ENCODE measurements at regions not wholly inside any gene's neighbourhood (a gene's known extent, or its start where the extent isn't known, plus 50 kb on each side); places are given as distances from the start of the nearest gene placed in this dataset.
A peak's percentile ranks its signal among the peaks of the same experiment; 100 is the strongest.

DNA sequence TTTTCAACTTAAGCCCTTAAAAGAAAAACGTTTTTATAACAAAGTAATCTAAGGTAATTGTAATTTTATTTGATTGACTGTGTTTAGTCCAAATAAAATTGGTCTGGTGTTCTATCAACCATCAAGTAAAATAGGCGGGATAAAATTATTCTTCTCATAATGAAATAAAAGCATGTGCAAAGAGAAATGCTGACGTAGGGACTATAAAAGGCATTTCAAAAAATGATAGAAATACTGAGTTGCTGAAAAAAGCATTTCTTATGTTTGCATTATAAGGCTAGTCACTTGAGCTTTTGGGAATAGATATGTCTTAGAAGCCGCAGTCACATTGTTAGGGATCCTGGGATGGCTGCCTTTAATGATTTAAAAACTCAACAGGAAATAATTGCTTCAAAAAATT is 608.0 kb upstream of the JAG1 start:
- H3K9me3 ChIP-seq (ENCODE audit: control insufficient read depth, insufficient read depth, low read length) = no peaks in the 10 kb centered on the region
- no peaks in the 10 kb centered on the region for H3K27me3 ChIP-seq (ENCODE audit: control insufficient read depth, insufficient read depth, low read length)
- DNase-seq (ENCODE audit: low read depth in 4 of 6, low spot score in 6 of 6) = no peak
- H3K4me3 ChIP-seq (ENCODE audit: low read depth, low read length) = no peak overlapping the region
- H3K4me1 ChIP-seq (ENCODE audit: control insufficient read depth, insufficient read depth, low read length) = no peaks in the 10 kb centered on the region
- WGBS (ENCODE audit: insufficient coverage) = no CpG with 5 or more reads among the region's 4 CpGs
- no peak overlapping the region for H3K27ac ChIP-seq (ENCODE audit: low read depth, low read length)
- H3K36me3 ChIP-seq (ENCODE audit: control insufficient read depth, insufficient read depth, low read length) = no peaks in the 10 kb centered on the region

- DNase-seq (ENCODE audit: low read depth in 4 of 6, low spot score in 6 of 6) = peak in 1 of 6 donors; percentile 92
- H3K27me3 ChIP-seq (ENCODE audit: control insufficient read depth, insufficient read depth, low read length) = no peaks in the 10 kb centered on the region
- no peaks in the 10 kb centered on the region for H3K9me3 ChIP-seq (ENCODE audit: control insufficient read depth, insufficient read depth, low read length)
- no peak overlapping the region for H3K27ac ChIP-seq (ENCODE audit: low read depth, low read length)
- H3K4me1 ChIP-seq (ENCODE audit: control insufficient read depth, insufficient read depth, low read length) = no peaks in the 10 kb centered on the region
- WGBS (ENCODE audit: insufficient coverage) = no CpG with 5 or more reads among the region's 2 CpGs
- H3K4me3 ChIP-seq (ENCODE audit: low read depth, low read length) = no peak overlapping the region
- H3K36me3 ChIP-seq (ENCODE audit: control insufficient read depth, insufficient read depth, low read length) = no peaks in the 10 kb centered on the region
These were observed 613.3 kb upstream of the JAG1 start for GRCh38 chr20:11287126-11287525.

DNA sequence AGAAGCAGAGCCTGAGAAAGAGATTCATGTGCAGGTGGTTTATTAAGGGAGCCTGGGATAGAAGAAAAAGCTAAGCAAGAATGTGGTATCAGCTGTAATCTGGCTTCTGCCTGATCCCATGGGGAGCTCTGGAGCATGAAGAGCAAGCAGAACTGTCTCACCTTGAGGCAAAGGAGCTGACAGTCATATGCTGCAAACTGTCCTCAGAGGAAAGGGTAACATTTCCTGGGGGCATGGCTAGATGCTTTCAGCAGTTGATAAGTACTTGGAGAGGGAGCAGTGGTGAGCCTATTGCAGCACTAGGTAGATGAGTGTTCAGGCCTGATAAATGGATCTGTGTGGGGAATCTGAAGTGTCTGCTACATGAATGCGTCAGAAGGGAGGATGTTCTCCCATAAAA is 621.5 kb upstream of the BTBD3 start:
- Histone ChIP-seq H3K9me3 (ENCODE audit: control insufficient read depth, insufficient read depth, low read length) (no peaks in the 10 kb centered on the region), H3K27me3 (ENCODE audit: control insufficient read depth, insufficient read depth, low read length) (no peaks in the 10 kb centered on the region), H3K27ac (ENCODE audit: low read depth, low read length) (no peak overlapping the region), H3K4me1 (ENCODE audit: control insufficient read depth, insufficient read depth, low read length) (no peaks in the 10 kb centered on the region), H3K4me3 (ENCODE audit: low read depth, low read length) (no peak overlapping the region), H3K36me3 (ENCODE audit: control insufficient read depth, insufficient read depth, low read length) (no peaks in the 10 kb centered on the region)
- no peak for DNase-seq (ENCODE audit: low read depth in 4 of 6, low spot score in 6 of 6)
- WGBS (ENCODE audit: insufficient coverage) = no CpG with 5 or more reads among the region's 1 CpG

- no peaks in the 10 kb centered on the region for H3K27me3 ChIP-seq (ENCODE audit: control insufficient read depth, insufficient read depth, low read length)
- H3K4me1 ChIP-seq (ENCODE audit: control insufficient read depth, insufficient read depth, low read length) = no peaks in the 10 kb centered on the region
- no peak overlapping the region for H3K4me3 ChIP-seq (ENCODE audit: low read depth, low read length)
- DNase-seq (ENCODE audit: low read depth in 4 of 6, low spot score in 6 of 6) = no peak
- H3K9me3 ChIP-seq (ENCODE audit: control insufficient read depth, insufficient read depth, low read length) = no peaks in the 10 kb centered on the region
- no peak overlapping the region for H3K27ac ChIP-seq (ENCODE audit: low read depth, low read length)
- H3K36me3 ChIP-seq (ENCODE audit: control insufficient read depth, insufficient read depth, low read length) = no peaks in the 10 kb centered on the region
These were observed 620.7 kb upstream of the BTBD3 start for GRCh38 chr20:11296951-11297350.

GRCh38 chr20:11301699-11302098 is 616.0 kb upstream of the BTBD3 start:
- Histone ChIP-seq H3K4me3 (ENCODE audit: low read depth, low read length) (no peak overlapping the region), H3K4me1 (ENCODE audit: control insufficient read depth, insufficient read depth, low read length) (no peaks in the 10 kb centered on the region)
- 81% methylated on average over 5 of the region's 10 CpGs for WGBS (ENCODE audit: insufficient coverage)

GRCh38 chr20:11302436-11302835 is 615.3 kb upstream of the BTBD3 start:
- H3K9me3 ChIP-seq (ENCODE audit: control insufficient read depth, insufficient read depth, low read length) = no peaks in the 10 kb centered on the region
- no peak for DNase-seq (ENCODE audit: low read depth in 4 of 6, low spot score in 6 of 6)

More at GRCh38 chr20:11301699-11302098, 616.0 kb upstream of the BTBD3 start:
- no peak for DNase-seq (ENCODE audit: low read depth in 4 of 6, low spot score in 6 of 6)
- H3K9me3 ChIP-seq (ENCODE audit: control insufficient read depth, insufficient read depth, low read length) = no peaks in the 10 kb centered on the region
- no peak overlapping the region for H3K27ac ChIP-seq (ENCODE audit: low read depth, low read length)
- no peaks in the 10 kb centered on the region for H3K27me3 ChIP-seq (ENCODE audit: control insufficient read depth, insufficient read depth, low read length)
- no peaks in the 10 kb centered on the region for H3K36me3 ChIP-seq (ENCODE audit: control insufficient read depth, insufficient read depth, low read length)

GRCh38 chr20:11304795-11305194 is 612.9 kb upstream of the BTBD3 start:
- H3K27ac ChIP-seq (ENCODE audit: low read depth, low read length) = no peak overlapping the region
- H3K36me3 ChIP-seq (ENCODE audit: control insufficient read depth, insufficient read depth, low read length) = no peaks in the 10 kb centered on the region
- no CpG with 5 or more reads among the region's 3 CpGs for WGBS (ENCODE audit: insufficient coverage)
- no peak overlapping the region for H3K4me3 ChIP-seq (ENCODE audit: low read depth, low read length)
- DNase-seq (ENCODE audit: low read depth in 4 of 6, low spot score in 6 of 6) = no peak
- no peaks in the 10 kb centered on the region for H3K27me3 ChIP-seq (ENCODE audit: control insufficient read depth, insufficient read depth, low read length)
- no peaks in the 10 kb centered on the region for H3K9me3 ChIP-seq (ENCODE audit: control insufficient read depth, insufficient read depth, low read length)
- H3K4me1 ChIP-seq (ENCODE audit: control insufficient read depth, insufficient read depth, low read length) = no peaks in the 10 kb centered on the region

More at GRCh38 chr20:11302436-11302835, 615.3 kb upstream of the BTBD3 start:
- H3K4me1 ChIP-seq (ENCODE audit: control insufficient read depth, insufficient read depth, low read length) = no peaks in the 10 kb centered on the region
- H3K36me3 ChIP-seq (ENCODE audit: control insufficient read depth, insufficient read depth, low read length) = no peaks in the 10 kb centered on the region
- no peak overlapping the region for H3K4me3 ChIP-seq (ENCODE audit: low read depth, low read length)
- H3K27me3 ChIP-seq (ENCODE audit: control insufficient read depth, insufficient read depth, low read length) = no peaks in the 10 kb centered on the region
- 100% methylated on average over 2 of the region's 3 CpGs for WGBS (ENCODE audit: insufficient coverage)
- no peak overlapping the region for H3K27ac ChIP-seq (ENCODE audit: low read depth, low read length)

GRCh38 chr20:11305406-11305805 is 612.3 kb upstream of the BTBD3 start:
- Histone ChIP-seq H3K27ac (ENCODE audit: low read depth, low read length) (no peak overlapping the region), H3K27me3 (ENCODE audit: control insufficient read depth, insufficient read depth, low read length) (no peaks in the 10 kb centered on the region), H3K9me3 (ENCODE audit: control insufficient read depth, insufficient read depth, low read length) (no peaks in the 10 kb centered on the region), H3K4me3 (ENCODE audit: low read depth, low read length) (no peak overlapping the region), H3K36me3 (ENCODE audit: control insufficient read depth, insufficient read depth, low read length) (no peaks in the 10 kb centered on the region), H3K4me1 (ENCODE audit: control insufficient read depth, insufficient read depth, low read length) (no peaks in the 10 kb centered on the region)
- no CpG with 5 or more reads among the region's 2 CpGs for WGBS (ENCODE audit: insufficient coverage)
- peak in 1 of 6 donors; percentile 58 for DNase-seq (ENCODE audit: low read depth in 4 of 6, low spot score in 6 of 6)

DNA sequence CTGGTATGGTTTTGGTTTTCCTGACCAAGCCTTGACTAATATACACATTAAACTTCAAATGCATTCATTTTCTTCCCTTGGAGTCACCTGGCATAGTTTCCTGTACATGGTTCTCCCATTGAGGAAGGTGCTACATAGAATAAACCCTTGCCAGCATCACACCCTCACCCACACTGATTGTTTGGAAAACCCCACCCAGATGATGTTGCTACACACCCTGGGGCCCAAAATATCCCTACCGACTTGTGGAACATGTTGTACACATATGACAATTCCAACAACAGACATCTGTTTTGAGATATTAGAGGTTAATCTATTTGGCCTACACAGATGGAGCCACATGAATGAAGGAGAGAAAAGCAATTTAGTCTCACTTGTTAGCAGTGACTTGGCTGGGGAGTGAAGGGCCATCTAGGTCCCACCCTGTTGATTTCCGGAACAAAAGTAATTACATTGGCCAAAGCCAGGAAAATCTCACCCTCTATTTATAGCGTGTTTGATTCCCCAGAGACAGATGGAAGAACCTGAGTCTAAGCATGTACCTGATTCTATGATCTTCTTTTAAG is 606.0 kb upstream of the BTBD3 start:
- Histone ChIP-seq H3K27ac (ENCODE audit: low read depth, low read length) (no peak overlapping the region), H3K36me3 (ENCODE audit: control insufficient read depth, insufficient read depth, low read length) (no peaks in the 10 kb centered on the region), H3K4me3 (ENCODE audit: low read depth, low read length) (no peak overlapping the region), H3K27me3 (ENCODE audit: control insufficient read depth, insufficient read depth, low read length) (no peaks in the 10 kb centered on the region), H3K4me1 (ENCODE audit: control insufficient read depth, insufficient read depth, low read length) (no peaks in the 10 kb centered on the region), H3K9me3 (ENCODE audit: control insufficient read depth, insufficient read depth, low read length) (no peaks in the 10 kb centered on the region)
- no peak for DNase-seq (ENCODE audit: low read depth in 4 of 6, low spot score in 6 of 6)
- no CpG with 5 or more reads among the region's 3 CpGs for WGBS (ENCODE audit: insufficient coverage)

DNA sequence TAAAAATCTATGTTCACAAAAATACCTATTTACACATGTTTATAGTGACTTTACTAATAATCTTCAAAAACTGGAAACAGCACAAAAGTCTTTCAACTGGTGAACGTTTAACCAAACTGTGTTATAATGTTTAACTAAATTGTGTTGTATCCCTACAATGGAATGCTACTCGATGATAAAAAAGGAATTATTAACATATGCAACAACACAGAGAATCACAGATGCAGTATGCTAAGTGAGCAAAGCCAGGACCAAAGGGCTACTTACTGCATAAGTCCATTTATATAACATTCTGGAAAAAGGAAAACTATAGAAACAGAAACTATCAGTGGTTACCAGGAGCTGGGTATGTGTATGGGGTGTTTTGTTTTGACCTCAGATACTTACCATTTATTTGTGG is 602.2 kb upstream of the BTBD3 start:
- no peak for DNase-seq (ENCODE audit: low read depth in 4 of 6, low spot score in 6 of 6)
- Histone ChIP-seq H3K9me3 (ENCODE audit: control insufficient read depth, insufficient read depth, low read length) (peaks cover 4% of the 10 kb centered on the region), H3K27ac (ENCODE audit: low read depth, low read length) (no peak overlapping the region), H3K4me3 (ENCODE audit: low read depth, low read length) (no peak overlapping the region), H3K36me3 (ENCODE audit: control insufficient read depth, insufficient read depth, low read length) (no peaks in the 10 kb centered on the region), H3K4me1 (ENCODE audit: control insufficient read depth, insufficient read depth, low read length) (no peaks in the 10 kb centered on the region), H3K27me3 (ENCODE audit: control insufficient read depth, insufficient read depth, low read length) (no peaks in the 10 kb centered on the region)
- no CpG with 5 or more reads among the region's 2 CpGs for WGBS (ENCODE audit: insufficient coverage)

All from spinal cord (tissue), 9 donors.